Immature natural killer cell (primary cell): ENCODE measurements at regions not wholly inside any gene's neighbourhood (a gene's known extent, or its start where the extent isn't known, plus 50 kb on each side); places are given as distances from the start of the nearest gene placed in this dataset.

ENCODE experiments used
- DNase-seq, 3 donors: peaks; one replicate each; pipeline ENCODE4 v3.0.0; 2022; ENCODE audit warnings: mixed read lengths in 1 of 3
- H3K27ac Mint-ChIP-seq, 6 donors: one replicate each; pipeline ENCODE4 v1.8.0; 2020; ENCODE audit warnings: mixed read lengths in 6 of 6, mild to moderate bottlenecking in 5 of 6, inconsistent platforms in 4 of 6, moderate library complexity in 3 of 6
- H3K27me3 Mint-ChIP-seq, 3 donors: one replicate each; pipeline ENCODE4 v1.8.0; 2020 to 2021; ENCODE audit warnings: low read depth in 3 of 3, mild to moderate bottlenecking in 3 of 3, mixed read lengths in 3 of 3, moderate library complexity in 3 of 3, inconsistent platforms in 1 of 3
- H3K36me3 Mint-ChIP-seq, 3 donors: one replicate each; pipeline ENCODE4 v1.8.0; 2020; ENCODE audit warnings: mixed read lengths in 3 of 3, inconsistent platforms in 2 of 3, mild to moderate bottlenecking in 2 of 3
- H3K4me1 Mint-ChIP-seq, 2 donors: one replicate each; pipeline ENCODE4 v1.8.0; 2020; ENCODE audit warnings: inconsistent platforms in 2 of 2, mild to moderate bottlenecking in 2 of 2, mixed read lengths in 2 of 2, moderate library complexity in 1 of 2
- H3K4me3 Mint-ChIP-seq, 5 donors: one replicate each; pipeline ENCODE4 v1.8.0; 2020; ENCODE audit warnings: mild to moderate bottlenecking in 5 of 5, mixed read lengths in 5 of 5, inconsistent platforms in 3 of 5, moderate library complexity in 3 of 5
- H3K9me3 Mint-ChIP-seq, 6 donors: one replicate each; pipeline ENCODE4 v1.8.0; 2020; ENCODE audit warnings: mild to moderate bottlenecking in 6 of 6, mixed read lengths in 6 of 6, inconsistent platforms in 4 of 6, moderate library complexity in 3 of 6

- no peak for DNase-seq
- Mint-ChIP-seq H3K9me3 (peaks cover 0 to 8% (median under 1%) of the 10 kb centered on the region in 6 donors), H3K36me3 (no peaks in the 10 kb centered on the region), H3K4me1 (no peaks in the 10 kb centered on the region), H3K4me3 (no peak overlapping the region), H3K27me3 (peaks cover 0 to 2% (median 0%) of the 10 kb centered on the region in 3 donors), H3K27ac (no peak overlapping the region)
Observed at GRCh38 chr9:118459913-118460312, 755.7 kb downstream of the TLR4 start.

GRCh38 chr9:118463419-118463818 lies 759.2 kb downstream of the TLR4 start:
- H3K27me3 Mint-ChIP-seq = no peaks in the 10 kb centered on the region
- DNase-seq = no peak
- H3K36me3 Mint-ChIP-seq = no peaks in the 10 kb centered on the region
- H3K4me3 Mint-ChIP-seq = no peak overlapping the region
- no peaks in the 10 kb centered on the region for H3K4me1 Mint-ChIP-seq
- peaks cover 0 to 8% (median 0%) of the 10 kb centered on the region in 6 donors for H3K9me3 Mint-ChIP-seq
- H3K27ac Mint-ChIP-seq = no peak overlapping the region

GRCh38 chr9:118473521-118473920 lies 769.3 kb downstream of the TLR4 start:
- Mint-ChIP-seq H3K27me3 (peaks cover 0 to 4% (median 0%) of the 10 kb centered on the region in 3 donors), H3K4me3 (no peak overlapping the region), H3K36me3 (no peaks in the 10 kb centered on the region), H3K9me3 (peaks cover 0 to 12% (median 3%) of the 10 kb centered on the region in 6 donors), H3K27ac (no peak overlapping the region), H3K4me1 (no peaks in the 10 kb centered on the region)
- DNase-seq = no peak

- no peak for DNase-seq
- Mint-ChIP-seq H3K4me1 (no peaks in the 10 kb centered on the region), H3K27me3 (no peaks in the 10 kb centered on the region), H3K27ac (no peak overlapping the region), H3K9me3 (peaks cover 0 to 11% (median under 1%) of the 10 kb centered on the region in 6 donors), H3K4me3 (no peak overlapping the region), H3K36me3 (no peaks in the 10 kb centered on the region)
Observed at GRCh38 chr9:118478752-118479151, 774.5 kb downstream of the TLR4 start.

- H3K4me1 Mint-ChIP-seq = no peaks in the 10 kb centered on the region
- no peaks in the 10 kb centered on the region for H3K36me3 Mint-ChIP-seq
- DNase-seq = no peak
- H3K4me3 Mint-ChIP-seq = no peak overlapping the region
- H3K9me3 Mint-ChIP-seq = peaks cover 0 to 11% (median 2%) of the 10 kb centered on the region in 6 donors
- peaks cover 0 to 3% (median 0%) of the 10 kb centered on the region in 3 donors for H3K27me3 Mint-ChIP-seq
- H3K27ac Mint-ChIP-seq = no peak overlapping the region
Observed at GRCh38 chr9:118482306-118482705, 778.1 kb downstream of the TLR4 start.

GRCh38 chr9:118483677-118484076 lies 779.5 kb downstream of the TLR4 start:
- H3K36me3 Mint-ChIP-seq = no peaks in the 10 kb centered on the region
- H3K4me1 Mint-ChIP-seq = no peaks in the 10 kb centered on the region
- H3K27me3 Mint-ChIP-seq = peaks cover 0 to 3% (median 0%) of the 10 kb centered on the region in 3 donors
- peaks cover 0 to 8% (median 3%) of the 10 kb centered on the region in 6 donors for H3K9me3 Mint-ChIP-seq
- no peak overlapping the region for H3K27ac Mint-ChIP-seq
- DNase-seq = no peak
- no peak overlapping the region for H3K4me3 Mint-ChIP-seq

- Mint-ChIP-seq H3K4me3 (no peak overlapping the region), H3K36me3 (no peaks in the 10 kb centered on the region), H3K9me3 (peaks cover 3 to 27% (median 14%) of the 10 kb centered on the region in 6 donors), H3K4me1 (no peaks in the 10 kb centered on the region), H3K27ac (no peak overlapping the region), H3K27me3 (peaks cover 0 to 2% (median 0%) of the 10 kb centered on the region in 3 donors)
- DNase-seq = no peak
Observed at GRCh38 chr9:118503236-118503635, 799.0 kb downstream of the TLR4 start.

GRCh38 chr9:118510711-118511110 lies 806.5 kb downstream of the TLR4 start:
- no peaks in the 10 kb centered on the region for H3K4me1 Mint-ChIP-seq
- DNase-seq = no peak

GRCh38 chr9:118515947-118516346 lies 811.7 kb downstream of the TLR4 start:
- Mint-ChIP-seq H3K9me3 (peaks cover 0 to 10% (median 3%) of the 10 kb centered on the region in 6 donors), H3K4me1 (no peaks in the 10 kb centered on the region), H3K4me3 (no peak overlapping the region), H3K27ac (no peak overlapping the region), H3K27me3 (peaks cover 0 to 2% (median 0%) of the 10 kb centered on the region in 3 donors), H3K36me3 (no peaks in the 10 kb centered on the region)
- DNase-seq = no peak

More at GRCh38 chr9:118510711-118511110, 806.5 kb downstream of the TLR4 start:
- Mint-ChIP-seq H3K36me3 (no peaks in the 10 kb centered on the region), H3K27me3 (peaks cover 0 to under 1% (median 0%) of the 10 kb centered on the region in 3 donors), H3K9me3 (peaks cover 2 to 13% (median 5%) of the 10 kb centered on the region in 6 donors), H3K27ac (no peak overlapping the region), H3K4me3 (no peak overlapping the region)

- Mint-ChIP-seq H3K27me3 (peaks cover 0 to 2% (median 2%) of the 10 kb centered on the region in 3 donors), H3K36me3 (no peaks in the 10 kb centered on the region), H3K4me1 (no peaks in the 10 kb centered on the region), H3K9me3 (peaks cover 0 to 7% (median 4%) of the 10 kb centered on the region in 6 donors), H3K27ac (no peak overlapping the region), H3K4me3 (no peak overlapping the region)
- no peak for DNase-seq
Observed at GRCh38 chr9:118521261-118521660, 817.1 kb downstream of the TLR4 start.

- DNase-seq = no peak
- no peaks in the 10 kb centered on the region for H3K36me3 Mint-ChIP-seq
- H3K4me1 Mint-ChIP-seq = no peaks in the 10 kb centered on the region
- H3K4me3 Mint-ChIP-seq = no peak overlapping the region
- H3K27ac Mint-ChIP-seq = no peak overlapping the region
- H3K27me3 Mint-ChIP-seq = peaks cover 0 to 2% (median 2%) of the 10 kb centered on the region in 3 donors
- peaks cover 0 to 7% (median 4%) of the 10 kb centered on the region in 6 donors for H3K9me3 Mint-ChIP-seq
Observed at GRCh38 chr9:118522093-118523028, 818.2 kb downstream of the TLR4 start.

- Mint-ChIP-seq H3K36me3 (no peaks in the 10 kb centered on the region), H3K4me3 (no peak overlapping the region), H3K9me3 (peaks cover 0 to 6% (median 2%) of the 10 kb centered on the region in 6 donors), H3K27me3 (no peaks in the 10 kb centered on the region), H3K4me1 (no peaks in the 10 kb centered on the region), H3K27ac (no peak overlapping the region)
- DNase-seq = no peak
Observed at GRCh38 chr9:118527261-118527660, 823.1 kb downstream of the TLR4 start.

- no peak overlapping the region for H3K4me3 Mint-ChIP-seq
- no peak overlapping the region for H3K27ac Mint-ChIP-seq
- H3K27me3 Mint-ChIP-seq = no peaks in the 10 kb centered on the region
- no peak for DNase-seq
- H3K4me1 Mint-ChIP-seq = no peaks in the 10 kb centered on the region
- H3K9me3 Mint-ChIP-seq = peaks cover 0 to 6% (median 2%) of the 10 kb centered on the region in 6 donors
- H3K36me3 Mint-ChIP-seq = no peaks in the 10 kb centered on the region
Observed at GRCh38 chr9:118529210-118529609, 825.0 kb downstream of the TLR4 start.

GRCh38 chr9:118529624-118530214 lies 825.5 kb downstream of the TLR4 start:
- no peak for DNase-seq
- Mint-ChIP-seq H3K36me3 (no peaks in the 10 kb centered on the region), H3K4me3 (no peak overlapping the region), H3K4me1 (no peaks in the 10 kb centered on the region), H3K27ac (no peak overlapping the region), H3K27me3 (no peaks in the 10 kb centered on the region), H3K9me3 (peaks cover 0 to 6% (median 2%) of the 10 kb centered on the region in 6 donors)
